ENCODE measurements at regions not wholly inside any gene's neighbourhood (a gene's known extent, or its start where the extent isn't known, plus 50 kb on each side); places are given as distances from the start of the nearest gene placed in this dataset.

- intact Hi-C loops (cut with micrococcal nuclease) = no loop called here
- H3K4me3 Mint-ChIP-seq = no peak overlapping the region
- H3K27me3 Mint-ChIP-seq = no peaks in the 10 kb centered on the region
- peaks cover 10% of the 10 kb centered on the region for H3K9me3 Mint-ChIP-seq
- no peaks in the 10 kb centered on the region for H3K36me3 Mint-ChIP-seq (ENCODE audit: low read depth)
- no peaks in the 10 kb centered on the region for H3K4me1 Mint-ChIP-seq
- no peak overlapping the region for H3K27ac Mint-ChIP-seq
- no peak for DNase-seq
Measured at GRCh38 chr20:11077226-11077625, 403.4 kb upstream of the JAG1 start.

GRCh38 chr20:11080010-11080409 lies 406.2 kb upstream of the JAG1 start:
- H3K27ac Mint-ChIP-seq = no peak overlapping the region
- H3K9me3 Mint-ChIP-seq = peaks cover 3% of the 10 kb centered on the region
- H3K4me1 Mint-ChIP-seq = no peaks in the 10 kb centered on the region
- intact Hi-C loops (cut with micrococcal nuclease) = no loop called here
- DNase-seq = no peak
- H3K4me3 Mint-ChIP-seq = no peak overlapping the region
- no peaks in the 10 kb centered on the region for H3K27me3 Mint-ChIP-seq
- no peaks in the 10 kb centered on the region for H3K36me3 Mint-ChIP-seq (ENCODE audit: low read depth)

- intact Hi-C loops (cut with micrococcal nuclease) = no loop called here
- no peaks in the 10 kb centered on the region for H3K36me3 Mint-ChIP-seq (ENCODE audit: low read depth)
- H3K9me3 Mint-ChIP-seq = peaks cover 3% of the 10 kb centered on the region
Measured at GRCh38 chr20:11080781-11081377, 407.1 kb upstream of the JAG1 start.

GRCh38 chr20:11083841-11084240 lies 410.0 kb upstream of the JAG1 start:
- no peak for DNase-seq
- no peaks in the 10 kb centered on the region for H3K4me1 Mint-ChIP-seq
- H3K36me3 Mint-ChIP-seq (ENCODE audit: low read depth) = no peaks in the 10 kb centered on the region
- no peak overlapping the region for H3K27ac Mint-ChIP-seq
- peaks cover 3% of the 10 kb centered on the region for H3K9me3 Mint-ChIP-seq
- H3K27me3 Mint-ChIP-seq = no peaks in the 10 kb centered on the region
- intact Hi-C loops (cut with micrococcal nuclease) = no loop called here
- H3K4me3 Mint-ChIP-seq = no peak overlapping the region

More at GRCh38 chr20:11080781-11081377, 407.1 kb upstream of the JAG1 start:
- Mint-ChIP-seq H3K27me3 (no peaks in the 10 kb centered on the region), H3K27ac (no peak overlapping the region), H3K4me1 (no peaks in the 10 kb centered on the region), H3K4me3 (no peak overlapping the region)
- no peak for DNase-seq

- Mint-ChIP-seq H3K27me3 (no peaks in the 10 kb centered on the region), H3K36me3 (ENCODE audit: low read depth) (no peaks in the 10 kb centered on the region), H3K4me1 (no peaks in the 10 kb centered on the region), H3K9me3 (peaks cover 3% of the 10 kb centered on the region), H3K27ac (no peak overlapping the region), H3K4me3 (no peak overlapping the region)
- DNase-seq = no peak
- intact Hi-C loops (cut with micrococcal nuclease) = no loop called here
Measured at GRCh38 chr20:11084508-11084907, 410.7 kb upstream of the JAG1 start.

GRCh38 chr20:11086970-11087369 lies 413.2 kb upstream of the JAG1 start:
- intact Hi-C loops (cut with micrococcal nuclease) = no loop called here

GRCh38 chr20:11090751-11091150 lies 417.0 kb upstream of the JAG1 start:
- H3K9me3 Mint-ChIP-seq = peaks cover 4% of the 10 kb centered on the region
- H3K4me3 Mint-ChIP-seq = no peak overlapping the region
- intact Hi-C loops (cut with micrococcal nuclease) = no loop called here
- H3K4me1 Mint-ChIP-seq = no peaks in the 10 kb centered on the region
- H3K27me3 Mint-ChIP-seq = no peaks in the 10 kb centered on the region
- H3K27ac Mint-ChIP-seq = no peak overlapping the region
- no peak for DNase-seq
- H3K36me3 Mint-ChIP-seq (ENCODE audit: low read depth) = no peaks in the 10 kb centered on the region

More at GRCh38 chr20:11086970-11087369, 413.2 kb upstream of the JAG1 start:
- H3K27me3 Mint-ChIP-seq = no peaks in the 10 kb centered on the region
- H3K27ac Mint-ChIP-seq = no peak overlapping the region
- no peak for DNase-seq
- peaks cover 7% of the 10 kb centered on the region for H3K9me3 Mint-ChIP-seq
- H3K4me1 Mint-ChIP-seq = no peaks in the 10 kb centered on the region
- no peaks in the 10 kb centered on the region for H3K36me3 Mint-ChIP-seq (ENCODE audit: low read depth)
- no peak overlapping the region for H3K4me3 Mint-ChIP-seq

GRCh38 chr20:11091511-11091910 lies 417.7 kb upstream of the JAG1 start:
- no peaks in the 10 kb centered on the region for H3K36me3 Mint-ChIP-seq (ENCODE audit: low read depth)
- intact Hi-C loops (cut with micrococcal nuclease) = no loop called here
- H3K27me3 Mint-ChIP-seq = no peaks in the 10 kb centered on the region
- no peak for DNase-seq
- H3K4me1 Mint-ChIP-seq = no peaks in the 10 kb centered on the region
- no peak overlapping the region for H3K27ac Mint-ChIP-seq
- no peak overlapping the region for H3K4me3 Mint-ChIP-seq
- peaks cover 4% of the 10 kb centered on the region for H3K9me3 Mint-ChIP-seq

GRCh38 chr20:11092151-11092550 lies 418.4 kb upstream of the JAG1 start:
- Mint-ChIP-seq H3K9me3 (peaks cover 4% of the 10 kb centered on the region), H3K4me1 (no peaks in the 10 kb centered on the region), H3K27ac (no peak overlapping the region), H3K27me3 (no peaks in the 10 kb centered on the region), H3K36me3 (ENCODE audit: low read depth) (no peaks in the 10 kb centered on the region), H3K4me3 (no peak overlapping the region)
- intact Hi-C loops (cut with micrococcal nuclease) = no loop called here
- DNase-seq = no peak

- Mint-ChIP-seq H3K4me3 (no peak overlapping the region), H3K27ac (no peak overlapping the region), H3K27me3 (no peaks in the 10 kb centered on the region), H3K36me3 (ENCODE audit: low read depth) (no peaks in the 10 kb centered on the region), H3K4me1 (no peaks in the 10 kb centered on the region), H3K9me3 (peaks cover 4% of the 10 kb centered on the region)
- no peak for DNase-seq
- intact Hi-C loops (cut with micrococcal nuclease) = no loop called here
Measured at GRCh38 chr20:11094196-11094595, 420.4 kb upstream of the JAG1 start.

- H3K4me3 Mint-ChIP-seq = no peak overlapping the region
- intact Hi-C loops (cut with micrococcal nuclease) = no loop called here
- no peaks in the 10 kb centered on the region for H3K4me1 Mint-ChIP-seq
- no peak for DNase-seq
- H3K27me3 Mint-ChIP-seq = no peaks in the 10 kb centered on the region
- H3K9me3 Mint-ChIP-seq = peaks cover 4% of the 10 kb centered on the region
- H3K36me3 Mint-ChIP-seq (ENCODE audit: low read depth) = no peaks in the 10 kb centered on the region
- H3K27ac Mint-ChIP-seq = no peak overlapping the region
Measured at GRCh38 chr20:11094711-11095110, 420.9 kb upstream of the JAG1 start.

- Mint-ChIP-seq H3K9me3 (no peaks in the 10 kb centered on the region), H3K27me3 (no peaks in the 10 kb centered on the region)
- intact Hi-C loops (cut with micrococcal nuclease) = no loop called here
Measured at GRCh38 chr20:11098888-11099287, 425.1 kb upstream of the JAG1 start.

GRCh38 chr20:11101243-11101642 lies 427.4 kb upstream of the JAG1 start:
- Mint-ChIP-seq H3K27me3 (no peaks in the 10 kb centered on the region), H3K36me3 (ENCODE audit: low read depth) (no peaks in the 10 kb centered on the region), H3K27ac (no peak overlapping the region), H3K4me3 (no peak overlapping the region), H3K4me1 (no peaks in the 10 kb centered on the region), H3K9me3 (no peaks in the 10 kb centered on the region)
- intact Hi-C loops (cut with micrococcal nuclease) = no loop called here
- no peak for DNase-seq

More at GRCh38 chr20:11098888-11099287, 425.1 kb upstream of the JAG1 start:
- H3K4me1 Mint-ChIP-seq = no peaks in the 10 kb centered on the region
- H3K4me3 Mint-ChIP-seq = no peak overlapping the region
- no peak for DNase-seq
- H3K27ac Mint-ChIP-seq = no peak overlapping the region
- H3K36me3 Mint-ChIP-seq (ENCODE audit: low read depth) = no peaks in the 10 kb centered on the region

- DNase-seq = no peak
- H3K9me3 Mint-ChIP-seq = no peaks in the 10 kb centered on the region
- no peaks in the 10 kb centered on the region for H3K27me3 Mint-ChIP-seq
- no peaks in the 10 kb centered on the region for H3K4me1 Mint-ChIP-seq
- no peak overlapping the region for H3K27ac Mint-ChIP-seq
- no peaks in the 10 kb centered on the region for H3K36me3 Mint-ChIP-seq (ENCODE audit: low read depth)
- intact Hi-C loops (cut with micrococcal nuclease) = no loop called here
- H3K4me3 Mint-ChIP-seq = no peak overlapping the region
Measured at GRCh38 chr20:11101696-11102095, 427.9 kb upstream of the JAG1 start.

- no peak overlapping the region for H3K27ac Mint-ChIP-seq
- H3K4me3 Mint-ChIP-seq = no peak overlapping the region
- H3K9me3 Mint-ChIP-seq = no peaks in the 10 kb centered on the region
- no peak for DNase-seq
- H3K27me3 Mint-ChIP-seq = no peaks in the 10 kb centered on the region
- intact Hi-C loops (cut with micrococcal nuclease) = no loop called here
- no peaks in the 10 kb centered on the region for H3K4me1 Mint-ChIP-seq
- no peaks in the 10 kb centered on the region for H3K36me3 Mint-ChIP-seq (ENCODE audit: low read depth)
Measured at GRCh38 chr20:11103866-11104265, 430.1 kb upstream of the JAG1 start.
